ENCODE measurements at regions not wholly inside any gene's neighbourhood (a gene's known extent, or its start where the extent isn't known, plus 50 kb on each side); places are given as distances from the start of the nearest gene placed in this dataset.

DNA sequence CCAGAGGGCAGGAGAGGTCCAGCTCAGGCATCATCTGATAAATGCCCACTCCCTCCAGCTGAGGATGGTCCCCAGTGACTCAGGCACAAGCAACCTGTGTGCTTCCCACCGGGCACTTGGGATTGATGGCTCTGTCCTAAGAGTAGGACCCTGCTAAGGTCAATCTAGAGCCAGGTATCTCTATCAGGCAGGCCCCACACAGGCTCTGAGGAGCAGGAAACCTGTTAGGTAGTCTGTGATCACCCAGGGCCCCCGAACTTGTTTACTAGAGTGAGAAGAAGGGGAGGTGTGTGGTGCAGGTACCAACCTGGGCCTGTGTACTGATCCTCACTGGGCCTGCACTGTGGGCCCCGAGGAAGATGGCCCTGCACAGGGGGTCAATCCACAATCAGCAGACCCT lies 119.6 kb upstream of the FSTL4 start:
- TF ChIP-seq, protein P1, sequence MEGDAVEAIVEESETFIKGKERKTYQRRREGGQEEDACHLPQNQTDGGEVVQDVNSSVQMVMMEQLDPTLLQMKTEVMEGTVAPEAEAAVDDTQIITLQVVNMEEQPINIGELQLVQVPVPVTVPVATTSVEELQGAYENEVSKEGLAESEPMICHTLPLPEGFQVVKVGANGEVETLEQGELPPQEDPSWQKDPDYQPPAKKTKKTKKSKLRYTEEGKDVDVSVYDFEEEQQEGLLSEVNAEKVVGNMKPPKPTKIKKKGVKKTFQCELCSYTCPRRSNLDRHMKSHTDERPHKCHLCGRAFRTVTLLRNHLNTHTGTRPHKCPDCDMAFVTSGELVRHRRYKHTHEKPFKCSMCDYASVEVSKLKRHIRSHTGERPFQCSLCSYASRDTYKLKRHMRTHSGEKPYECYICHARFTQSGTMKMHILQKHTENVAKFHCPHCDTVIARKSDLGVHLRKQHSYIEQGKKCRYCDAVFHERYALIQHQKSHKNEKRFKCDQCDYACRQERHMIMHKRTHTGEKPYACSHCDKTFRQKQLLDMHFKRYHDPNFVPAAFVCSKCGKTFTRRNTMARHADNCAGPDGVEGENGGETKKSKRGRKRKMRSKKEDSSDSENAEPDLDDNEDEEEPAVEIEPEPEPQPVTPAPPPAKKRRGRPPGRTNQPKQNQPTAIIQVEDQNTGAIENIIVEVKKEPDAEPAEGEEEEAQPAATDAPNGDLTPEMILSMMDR (IDR thresholded peaks at IDR 0.05; ENCODE audit: low read depth, low read length, poor library complexity, severe bottlenecking): no peak
- TF ChIP-seq EZH2phosphoT487 (IDR thresholded peaks at IDR 0.05; ENCODE audit: borderline replicate concordance, low read length): no peak
